ENCODE measurements at regions not wholly inside any gene's neighbourhood (a gene's known extent, or its start where the extent isn't known, plus 50 kb on each side); places are given as distances from the start of the nearest gene placed in this dataset.

GRCh38 chr2:126476691-126477090, 179.3 kb upstream of the GYPC start:
- Histone ChIP-seq H3K9me3 (ENCODE audit: control insufficient read depth in 4 of 4, low read length in 3 of 4) (peaks cover 0 to 2% (median 0%) of the 10 kb centered on the region in 4 donors), H3K4me1 (ENCODE audit: control insufficient read depth in 4 of 4, insufficient read depth in 4 of 4, low read length in 3 of 4) (no peaks in the 10 kb centered on the region), H3K4me3 (ENCODE audit: low read depth in 1 of 3, low read length in 3 of 3) (no peak overlapping the region), H3K27ac (ENCODE audit: low read depth in 1 of 2, low read length in 2 of 2) (no peak overlapping the region), H3K36me3 (ENCODE audit: control insufficient read depth in 4 of 4, insufficient read depth in 3 of 4, low read depth in 1 of 4, low read length in 3 of 4) (no peaks in the 10 kb centered on the region), H3K9ac (ENCODE audit: low read depth in 1 of 2, low read length in 2 of 2) (no peak overlapping the region), H3K27me3 (ENCODE audit: control insufficient read depth in 4 of 4, insufficient read depth in 4 of 4, low read length in 3 of 4) (no peaks in the 10 kb centered on the region)
- WGBS: 61% methylated on average over 5 of the region's 5 CpGs
- no peak for DNase-seq (ENCODE audit: low spot score)
- TF ChIP-seq, protein P1, sequence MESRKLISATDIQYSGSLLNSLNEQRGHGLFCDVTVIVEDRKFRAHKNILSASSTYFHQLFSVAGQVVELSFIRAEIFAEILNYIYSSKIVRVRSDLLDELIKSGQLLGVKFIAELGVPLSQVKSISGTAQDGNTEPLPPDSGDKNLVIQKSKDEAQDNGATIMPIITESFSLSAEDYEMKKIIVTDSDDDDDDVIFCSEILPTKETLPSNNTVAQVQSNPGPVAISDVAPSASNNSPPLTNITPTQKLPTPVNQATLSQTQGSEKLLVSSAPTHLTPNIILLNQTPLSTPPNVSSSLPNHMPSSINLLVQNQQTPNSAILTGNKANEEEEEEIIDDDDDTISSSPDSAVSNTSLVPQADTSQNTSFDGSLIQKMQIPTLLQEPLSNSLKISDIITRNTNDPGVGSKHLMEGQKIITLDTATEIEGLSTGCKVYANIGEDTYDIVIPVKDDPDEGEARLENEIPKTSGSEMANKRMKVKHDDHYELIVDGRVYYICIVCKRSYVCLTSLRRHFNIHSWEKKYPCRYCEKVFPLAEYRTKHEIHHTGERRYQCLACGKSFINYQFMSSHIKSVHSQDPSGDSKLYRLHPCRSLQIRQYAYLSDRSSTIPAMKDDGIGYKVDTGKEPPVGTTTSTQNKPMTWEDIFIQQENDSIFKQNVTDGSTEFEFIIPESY (IDR thresholded peaks at IDR 0.05): no peak
- no peak for TF ChIP-seq TAF1 (conservative IDR thresholded peaks at IDR 0.05)
- no peak for TF ChIP-seq ATF3 (IDR thresholded peaks at IDR 0.05)
- no peak for TF ChIP-seq YY1 (IDR thresholded peaks at IDR 0.05)
- no peak for TF ChIP-seq EGR1 (IDR thresholded peaks at IDR 0.05; ENCODE audit: low read depth in 2 of 2)
- TF ChIP-seq HNF4G (IDR thresholded peaks at IDR 0.05): no peak
- no peak for TF ChIP-seq REST (IDR thresholded peaks at IDR 0.05)
- no peak for TF ChIP-seq NR2F2 (IDR thresholded peaks at IDR 0.05)
- TF ChIP-seq GABPA (IDR thresholded peaks at IDR 0.05 in 1 of 2, conservative IDR thresholded peaks at IDR 0.05 in 1 of 2): no peak
- no peak for TF ChIP-seq RXRA (IDR thresholded peaks at IDR 0.05)

GRCh38 chr2:126480033-126480432, 175.9 kb upstream of the GYPC start:
- H3K9ac ChIP-seq (ENCODE audit: low read depth in 1 of 2, low read length in 2 of 2): no peak overlapping the region
- TF ChIP-seq, protein P2, sequence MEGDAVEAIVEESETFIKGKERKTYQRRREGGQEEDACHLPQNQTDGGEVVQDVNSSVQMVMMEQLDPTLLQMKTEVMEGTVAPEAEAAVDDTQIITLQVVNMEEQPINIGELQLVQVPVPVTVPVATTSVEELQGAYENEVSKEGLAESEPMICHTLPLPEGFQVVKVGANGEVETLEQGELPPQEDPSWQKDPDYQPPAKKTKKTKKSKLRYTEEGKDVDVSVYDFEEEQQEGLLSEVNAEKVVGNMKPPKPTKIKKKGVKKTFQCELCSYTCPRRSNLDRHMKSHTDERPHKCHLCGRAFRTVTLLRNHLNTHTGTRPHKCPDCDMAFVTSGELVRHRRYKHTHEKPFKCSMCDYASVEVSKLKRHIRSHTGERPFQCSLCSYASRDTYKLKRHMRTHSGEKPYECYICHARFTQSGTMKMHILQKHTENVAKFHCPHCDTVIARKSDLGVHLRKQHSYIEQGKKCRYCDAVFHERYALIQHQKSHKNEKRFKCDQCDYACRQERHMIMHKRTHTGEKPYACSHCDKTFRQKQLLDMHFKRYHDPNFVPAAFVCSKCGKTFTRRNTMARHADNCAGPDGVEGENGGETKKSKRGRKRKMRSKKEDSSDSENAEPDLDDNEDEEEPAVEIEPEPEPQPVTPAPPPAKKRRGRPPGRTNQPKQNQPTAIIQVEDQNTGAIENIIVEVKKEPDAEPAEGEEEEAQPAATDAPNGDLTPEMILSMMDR (IDR thresholded peaks at IDR 0.05; ENCODE audit: low read depth, low read length, missing input control): no peak
- TF ChIP-seq MAX (IDR thresholded peaks at IDR 0.05) (no peak), ATF3 (IDR thresholded peaks at IDR 0.05) (no peak), EGR1 (IDR thresholded peaks at IDR 0.05; ENCODE audit: low read depth in 2 of 2) (no peak), RXRA (IDR thresholded peaks at IDR 0.05) (no peak), HNF4A (conservative IDR thresholded peaks at IDR 0.05) (no peak), REST (IDR thresholded peaks at IDR 0.05) (no peak)
- no peaks in the 10 kb centered on the region for H3K4me1 ChIP-seq (ENCODE audit: control insufficient read depth in 4 of 4, insufficient read depth in 4 of 4, low read length in 3 of 4)
- H3K27me3 ChIP-seq (ENCODE audit: control insufficient read depth in 4 of 4, insufficient read depth in 4 of 4, low read length in 3 of 4): no peaks in the 10 kb centered on the region
- DNase-seq (ENCODE audit: low spot score): no peak
- WGBS: 83% methylated on average over 2 of the region's 2 CpGs
- no peaks in the 10 kb centered on the region for H3K36me3 ChIP-seq (ENCODE audit: control insufficient read depth in 4 of 4, insufficient read depth in 3 of 4, low read depth in 1 of 4, low read length in 3 of 4)
- H3K4me3 ChIP-seq (ENCODE audit: low read depth in 1 of 3, low read length in 3 of 3): no peak overlapping the region
- H3K27ac ChIP-seq (ENCODE audit: low read depth in 1 of 2, low read length in 2 of 2): no peak overlapping the region
- peaks cover 0 to 2% (median 0%) of the 10 kb centered on the region in 4 donors for H3K9me3 ChIP-seq (ENCODE audit: control insufficient read depth in 4 of 4, low read length in 3 of 4)
